ENCODE measurements at regions not wholly inside any gene's neighbourhood (a gene's known extent, or its start where the extent isn't known, plus 50 kb on each side); places are given as distances from the start of the nearest gene placed in this dataset.

- TF ChIP-seq CTCF (IDR thresholded peaks at IDR 0.05 in 2 of 3, conservative IDR thresholded peaks at IDR 0.05 in 1 of 3; ENCODE audit: insufficient read depth in 2 of 3, low read depth in 1 of 3, low read length in 3 of 3) (peak; percentile 68 to 99 (median 97)), MEF2D (tag; conservative IDR thresholded peaks at IDR 0.05; ENCODE audit: low read depth) (no peak), TEAD1 (CRISPR knock-in tag; IDR thresholded peaks at IDR 0.05) (no peak), FOXA1 (IDR thresholded peaks at IDR 0.05; ENCODE audit: borderline replicate concordance) (no peak), ZNF324 (CRISPR knock-in tag; IDR thresholded peaks at IDR 0.05) (no peak)
Observed at GRCh38 chrX:140918398-140919038, 83.9 kb upstream of the SPANXB1 start.

Data from K562 (cell line).